Small intestine (tissue), 7 donors: ENCODE measurements at regions not wholly inside any gene's neighbourhood (a gene's known extent, or its start where the extent isn't known, plus 50 kb on each side); places are given as distances from the start of the nearest gene placed in this dataset.

Source experiments
- DNase-seq, 2 donors: peaks; one replicate each; pipeline versions ENCODE4 v3.0.0 to v3.0.0-alpha.2; 2013
- FAIRE-seq: peaks from 2 replicates; lab custom pipeline; 2012; peaks lifted over from hg19 to GRCh38; lab: Jason Lieb, UNC
- H3K27ac ChIP-seq, 3 donors: one replicate each; pipeline ENCODE4 v1.5.1; 2013; ENCODE audit warnings: low read length in 2 of 3, mild to moderate bottlenecking in 2 of 3, control low read depth in 1 of 3, inconsistent platforms in 1 of 3, low read depth in 1 of 3, moderate library complexity in 1 of 3
- H3K27me3 ChIP-seq, 3 donors: one replicate each; pipeline ENCODE4 v1.6.1; 2013; ENCODE audit warnings: low read length in 3 of 3, inconsistent platforms in 1 of 3; ENCODE audit not compliant: control insufficient read depth in 3 of 3, insufficient read depth in 3 of 3
- H3K36me3 ChIP-seq, 3 donors: one replicate each; pipeline ENCODE4 v1.6.1; 2013; ENCODE audit warnings: low read length in 3 of 3, inconsistent platforms in 1 of 3, low read depth in 1 of 3, mild to moderate bottlenecking in 1 of 3, moderate library complexity in 1 of 3; ENCODE audit not compliant: control insufficient read depth in 3 of 3, insufficient read depth in 2 of 3
- H3K4me1 ChIP-seq, 3 donors: one replicate each; pipeline ENCODE4 v1.6.1; 2013; ENCODE audit warnings: low read length in 2 of 3, inconsistent platforms in 1 of 3, low read depth in 1 of 3, mild to moderate bottlenecking in 1 of 3, moderate library complexity in 1 of 3; ENCODE audit not compliant: control insufficient read depth in 3 of 3, insufficient read depth in 2 of 3
- H3K4me3 ChIP-seq, 3 donors: one replicate each; pipeline ENCODE4 v1.5.1; 2013; ENCODE audit warnings: low read length in 3 of 3, control low read depth in 1 of 3, inconsistent platforms in 1 of 3, low read depth in 1 of 3, mild to moderate bottlenecking in 1 of 3, moderate library complexity in 1 of 3
- H3K9me3 ChIP-seq, 2 donors: one replicate each; pipeline ENCODE4 v1.6.1; 2013; ENCODE audit warnings: low read depth in 1 of 2, low read length in 1 of 2; ENCODE audit not compliant: control insufficient read depth in 2 of 2, insufficient read depth in 1 of 2
- WGBS, 3 donors: extraction: QIAGEN DNeasy Blood & Tissue Kit; methylation state at CpG; one replicate each; pipeline ENCODE4 v1.1.7; 2013; 5-methylcytosine and 5-hydroxymethylcytosine counted together
- donor health status: healthy with polysubstance abuse.
- donor health status: control.
- donor health status: control.
- donor health status: Bipolar disorder and iron deficiency.
- donor health status: healthy.

- H3K4me3 ChIP-seq = no peak overlapping the region
- no peaks in the 10 kb centered on the region for H3K9me3 ChIP-seq
- H3K27me3 ChIP-seq = no peaks in the 10 kb centered on the region
- H3K36me3 ChIP-seq = no peaks in the 10 kb centered on the region
- peaks cover 0 to 4% (median 0%) of the 10 kb centered on the region in 3 donors for H3K4me1 ChIP-seq
- no peak overlapping the region for H3K27ac ChIP-seq
- 69 to 83% (median 76%) methylated on average over 3 of the region's 3 CpGs for WGBS, 3 donors
- FAIRE-seq (no peak), DNase-seq (no peak)
Measured at GRCh38 chr9:12874395-12874794, 99.6 kb downstream of the LURAP1L start.

GRCh38 chr9:12875191-12875590 lies 100.4 kb downstream of the LURAP1L start:
- H3K27me3 ChIP-seq = no peaks in the 10 kb centered on the region
- no peaks in the 10 kb centered on the region for H3K9me3 ChIP-seq
- DNase-seq = no peak
- no peaks in the 10 kb centered on the region for H3K36me3 ChIP-seq
- no peak overlapping the region for H3K27ac ChIP-seq
- H3K4me3 ChIP-seq = no peak overlapping the region
- H3K4me1 ChIP-seq = peaks cover 0 to 4% (median 0%) of the 10 kb centered on the region in 3 donors
- FAIRE-seq = no peak

DNA sequence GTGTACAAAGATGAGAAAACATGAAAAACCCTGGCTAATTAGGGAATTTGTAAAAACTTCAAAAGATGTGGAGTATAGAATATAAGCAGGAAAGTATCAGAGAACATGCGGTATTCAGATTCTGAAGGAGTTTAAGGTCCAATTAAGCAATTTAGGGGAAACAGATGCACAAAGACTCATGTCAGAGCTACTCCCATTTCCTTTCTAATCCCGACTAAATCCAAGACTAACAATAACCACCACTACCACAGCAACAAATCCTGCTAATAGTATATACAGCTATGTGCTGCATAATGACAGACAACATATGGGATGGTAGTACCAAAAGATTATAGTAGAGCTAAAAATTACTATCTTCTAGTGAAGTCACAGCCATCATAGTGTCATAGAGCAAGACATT lies 102.1 kb downstream of the LURAP1L start:
- peaks cover 0 to 10% (median 0%) of the 10 kb centered on the region in 3 donors for H3K4me1 ChIP-seq
- DNase-seq (no peak), FAIRE-seq (no peak)

GRCh38 chr9:12878351-12878978 lies 103.6 kb downstream of the LURAP1L start:
- H3K4me3 ChIP-seq = no peak overlapping the region
- no peaks in the 10 kb centered on the region for H3K9me3 ChIP-seq
- H3K27me3 ChIP-seq = no peaks in the 10 kb centered on the region
- FAIRE-seq (no peak), DNase-seq (peak; percentile 26 to 61)
- H3K4me1 ChIP-seq = peaks cover 0 to 10% (median 0%) of the 10 kb centered on the region in 3 donors
- no peaks in the 10 kb centered on the region for H3K36me3 ChIP-seq
- peak overlapping the region in 1 of 3 donors; percentile 63 for H3K27ac ChIP-seq
- 20 to 30% (median 28%) methylated on average over 5 of the region's 5 CpGs for WGBS, 3 donors

More for the DNA sequence above, 102.1 kb downstream of the LURAP1L start:
- H3K9me3 ChIP-seq = no peaks in the 10 kb centered on the region
- H3K27me3 ChIP-seq = no peaks in the 10 kb centered on the region
- H3K4me3 ChIP-seq = no peak overlapping the region
- H3K36me3 ChIP-seq = no peaks in the 10 kb centered on the region
- 39 to 48% (median 44%) methylated on average over 2 of the region's 2 CpGs for WGBS, 3 donors
- no peak overlapping the region for H3K27ac ChIP-seq

DNA sequence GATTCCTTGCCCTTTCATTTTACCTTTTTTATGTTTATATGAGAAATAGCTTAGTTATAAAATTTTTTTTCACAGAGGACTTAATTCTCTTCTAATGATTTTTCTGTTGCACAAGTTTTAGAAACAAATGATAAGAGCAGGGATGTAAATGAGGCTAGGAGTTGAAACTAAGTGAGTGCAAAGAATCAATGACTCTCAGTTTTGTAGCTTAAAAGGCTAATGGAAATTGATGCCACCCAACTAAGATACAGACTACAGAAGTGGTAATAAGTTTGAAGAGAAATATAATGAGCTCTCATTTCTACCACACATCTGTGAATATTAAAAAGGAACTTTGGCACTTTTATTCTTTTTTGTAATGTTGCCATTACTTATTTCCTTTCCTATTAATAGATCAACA lies 105.1 kb downstream of the LURAP1L start:
- Histone ChIP-seq H3K9me3 (no peaks in the 10 kb centered on the region), H3K36me3 (no peaks in the 10 kb centered on the region), H3K27ac (no peak overlapping the region), H3K4me3 (no peak overlapping the region), H3K4me1 (peaks cover 0 to 10% (median 0%) of the 10 kb centered on the region in 3 donors), H3K27me3 (no peaks in the 10 kb centered on the region)
- no peak for DNase-seq
- FAIRE-seq = no peak

DNA sequence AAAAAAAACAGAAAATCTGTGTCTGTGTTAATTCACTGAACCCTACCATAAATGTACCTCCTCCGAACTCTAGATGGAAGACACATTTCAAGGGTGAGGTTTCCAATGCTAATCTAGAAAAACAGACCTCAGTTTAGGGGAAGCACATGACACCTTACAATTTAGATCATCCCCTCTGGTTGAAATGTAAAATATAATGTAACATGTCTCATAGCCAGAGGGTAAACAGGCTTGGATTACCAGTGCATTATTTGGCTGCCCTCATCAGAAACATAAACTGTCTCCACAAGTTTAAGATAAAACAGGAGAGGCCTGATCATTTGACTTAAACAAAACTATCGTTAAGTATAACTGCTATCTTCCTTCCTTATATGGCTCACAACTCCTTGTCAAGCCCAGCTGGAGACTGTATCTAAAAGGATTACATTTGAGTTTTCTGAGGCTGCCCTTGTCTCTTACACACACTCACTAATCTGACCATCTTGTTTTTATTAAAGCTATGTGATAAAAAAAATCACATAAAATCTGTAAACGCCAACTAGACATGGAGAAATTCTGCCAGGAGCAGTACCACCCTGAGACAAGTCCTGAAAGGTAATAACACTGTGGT lies 105.7 kb downstream of the LURAP1L start:
- H3K4me3 ChIP-seq = no peak overlapping the region
- DNase-seq = peak in 1 of 2 donors; percentile 15
- WGBS, 3 donors = 54 to 59% (median 55%) methylated on average over 3 of the region's 3 CpGs
- FAIRE-seq = no peak
- no peaks in the 10 kb centered on the region for H3K9me3 ChIP-seq
- no peaks in the 10 kb centered on the region for H3K36me3 ChIP-seq
- H3K4me1 ChIP-seq = peaks cover 0 to 10% (median 0%) of the 10 kb centered on the region in 3 donors
- no peaks in the 10 kb centered on the region for H3K27me3 ChIP-seq
- peak overlapping the region in 1 of 3 donors; percentile 14 for H3K27ac ChIP-seq

- no peaks in the 10 kb centered on the region for H3K9me3 ChIP-seq
- H3K27ac ChIP-seq = no peak overlapping the region
- no peak overlapping the region for H3K4me3 ChIP-seq
- no peaks in the 10 kb centered on the region for H3K36me3 ChIP-seq
- FAIRE-seq = no peak
- no peak for DNase-seq
- peaks cover 0 to 10% (median 0%) of the 10 kb centered on the region in 3 donors for H3K4me1 ChIP-seq
- WGBS, 3 donors = 52 to 78% (median 54%) methylated on average over 2 of the region's 2 CpGs
- H3K27me3 ChIP-seq = no peaks in the 10 kb centered on the region
Measured at GRCh38 chr9:12882430-12882829, 107.6 kb downstream of the LURAP1L start.

GRCh38 chr9:12884736-12885395 lies 110.0 kb downstream of the LURAP1L start:
- Histone ChIP-seq H3K27ac (no peak overlapping the region), H3K9me3 (no peaks in the 10 kb centered on the region), H3K27me3 (no peaks in the 10 kb centered on the region), H3K36me3 (no peaks in the 10 kb centered on the region), H3K4me1 (peaks cover 0 to 7% (median 0%) of the 10 kb centered on the region in 3 donors), H3K4me3 (no peak overlapping the region)
- FAIRE-seq (no peak), DNase-seq (peak; percentile 66 to 75)
- 37 to 60% (median 38%) methylated on average over 4 of the region's 4 CpGs for WGBS, 3 donors
